Keratinocyte (primary cell): ENCODE measurements at regions not wholly inside any gene's neighbourhood (a gene's known extent, or its start where the extent isn't known, plus 50 kb on each side); places are given as distances from the start of the nearest gene placed in this dataset.

Experiments used
- EZH2 ChIP-seq: IDR thresholded peaks from one replicate; pipeline ENCODE4 v1.6.1; 2012; ENCODE audit warnings: inconsistent platforms, mild to moderate bottlenecking, low read length, moderate library complexity
- TF ChIP-seq, protein P1 (sequence below), 3 experiments: IDR thresholded peaks in 1 of 3; conservative IDR thresholded peaks in 1 of 3; optimal IDR thresholded peaks in 1 of 3; 2 replicates in 2 of 3; 3 replicates in 1 of 3; pipeline versions ENCODE3 to v1.5.1; 2011; ENCODE audit warnings: low read length in 3 of 3, mild to moderate bottlenecking in 3 of 3, moderate library complexity in 2 of 3, control low read depth in 1 of 3, inconsistent platforms in 1 of 3; ENCODE audit not compliant: insufficient read depth in 2 of 3; ENCODE audit errors: extremely low read depth in 1 of 3

DNA sequence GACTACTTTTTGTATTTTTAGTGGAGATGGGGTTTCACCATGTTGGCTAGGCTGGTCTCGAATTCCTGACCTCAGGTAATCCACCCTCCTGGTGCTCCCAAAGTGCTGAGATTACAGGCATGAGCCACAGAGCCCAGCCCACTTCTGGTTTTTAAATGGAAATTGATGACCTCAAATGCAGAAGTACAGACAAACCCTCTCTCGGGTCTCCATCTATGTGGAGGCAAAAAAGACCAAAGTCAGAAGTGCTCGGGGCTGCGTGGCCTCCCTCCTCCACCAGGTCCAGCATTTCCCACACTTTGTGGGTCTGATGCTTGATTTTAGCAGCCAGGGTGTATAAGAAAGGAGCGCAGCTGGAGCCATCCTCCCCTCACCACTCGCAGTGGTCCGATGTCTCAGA lies 187.3 kb upstream of the AUTS2 start:
- TF ChIP-seq, protein P1, sequence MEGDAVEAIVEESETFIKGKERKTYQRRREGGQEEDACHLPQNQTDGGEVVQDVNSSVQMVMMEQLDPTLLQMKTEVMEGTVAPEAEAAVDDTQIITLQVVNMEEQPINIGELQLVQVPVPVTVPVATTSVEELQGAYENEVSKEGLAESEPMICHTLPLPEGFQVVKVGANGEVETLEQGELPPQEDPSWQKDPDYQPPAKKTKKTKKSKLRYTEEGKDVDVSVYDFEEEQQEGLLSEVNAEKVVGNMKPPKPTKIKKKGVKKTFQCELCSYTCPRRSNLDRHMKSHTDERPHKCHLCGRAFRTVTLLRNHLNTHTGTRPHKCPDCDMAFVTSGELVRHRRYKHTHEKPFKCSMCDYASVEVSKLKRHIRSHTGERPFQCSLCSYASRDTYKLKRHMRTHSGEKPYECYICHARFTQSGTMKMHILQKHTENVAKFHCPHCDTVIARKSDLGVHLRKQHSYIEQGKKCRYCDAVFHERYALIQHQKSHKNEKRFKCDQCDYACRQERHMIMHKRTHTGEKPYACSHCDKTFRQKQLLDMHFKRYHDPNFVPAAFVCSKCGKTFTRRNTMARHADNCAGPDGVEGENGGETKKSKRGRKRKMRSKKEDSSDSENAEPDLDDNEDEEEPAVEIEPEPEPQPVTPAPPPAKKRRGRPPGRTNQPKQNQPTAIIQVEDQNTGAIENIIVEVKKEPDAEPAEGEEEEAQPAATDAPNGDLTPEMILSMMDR (optimal IDR thresholded peaks at IDR 0.05 in 1 of 3, IDR thresholded peaks at IDR 0.05 in 1 of 3, conservative IDR thresholded peaks at IDR 0.05 in 1 of 3; ENCODE audit: extremely low read depth in 1 of 3, insufficient read depth in 2 of 3, low read length in 3 of 3) = no peak
- TF ChIP-seq EZH2 = no peak
